Hepatic stellate cell (primary cell): ENCODE measurements at regions not wholly inside any gene's neighbourhood (a gene's known extent, or its start where the extent isn't known, plus 50 kb on each side); places are given as distances from the start of the nearest gene placed in this dataset.

Source experiments
- DNase-seq: peaks from one replicate; pipeline ENCODE4 v3.0.0; 2011; ENCODE audit warnings: low spot score

GRCh38 chr18:67969458-67969857 is 452.9 kb upstream of the DSEL start:
- no peak for DNase-seq

GRCh38 chr18:67966224-67966623 is 449.7 kb upstream of the DSEL start:
- no peak for DNase-seq

GRCh38 chr18:67964462-67964861 is 447.9 kb upstream of the DSEL start:
- DNase-seq, result no peak

- no peak for DNase-seq
Measured at GRCh38 chr18:67961701-67962440, 445.4 kb upstream of the DSEL start.

- no peak for DNase-seq
Measured at GRCh38 chr18:67957684-67958083, 441.2 kb upstream of the DSEL start.

GRCh38 chr18:67954594-67954993 is 438.1 kb upstream of the DSEL start:
- DNase-seq, result no peak

GRCh38 chr18:67951137-67951536 is 434.6 kb upstream of the DSEL start:
- no peak for DNase-seq

GRCh38 chr18:67938660-67939059 is 422.1 kb upstream of the DSEL start:
- no peak for DNase-seq

- DNase-seq, result no peak
Measured at GRCh38 chr18:67935638-67936037, 419.1 kb upstream of the DSEL start.

GRCh38 chr18:67933271-67933670 is 416.8 kb upstream of the DSEL start:
- no peak for DNase-seq

- DNase-seq, result no peak
Measured at GRCh38 chr18:67932271-67932670, 415.8 kb upstream of the DSEL start.

- no peak for DNase-seq
Measured at GRCh38 chr18:67926929-67927864, 410.7 kb upstream of the DSEL start.

- no peak for DNase-seq
Measured at GRCh38 chr18:67924656-67925055, 408.1 kb upstream of the DSEL start.

GRCh38 chr18:67919316-67919715 is 402.8 kb upstream of the DSEL start:
- DNase-seq, result no peak

- no peak for DNase-seq
Measured at GRCh38 chr18:67916097-67916496, 399.6 kb upstream of the DSEL start.

GRCh38 chr18:67913040-67913439 is 396.5 kb upstream of the DSEL start:
- no peak for DNase-seq

- no peak for DNase-seq
Measured at GRCh38 chr18:67901573-67901972, 385.1 kb upstream of the DSEL start.

GRCh38 chr18:67896451-67896850 is 379.9 kb upstream of the DSEL start:
- DNase-seq, result no peak

GRCh38 chr18:67893916-67894315 is 377.4 kb upstream of the DSEL start:
- no peak for DNase-seq

- no peak for DNase-seq
Measured at GRCh38 chr18:67876871-67877270, 360.4 kb upstream of the DSEL start.

- no peak for DNase-seq
Measured at GRCh38 chr18:67875944-67876343, 359.4 kb upstream of the DSEL start.

GRCh38 chr18:67875060-67875459 is 358.5 kb upstream of the DSEL start:
- no peak for DNase-seq

- no peak for DNase-seq
Measured at GRCh38 chr18:67865400-67865799, 348.9 kb upstream of the DSEL start.
